Left colon (tissue), 2 donors: ENCODE measurements at regions not wholly inside any gene's neighbourhood (a gene's known extent, or its start where the extent isn't known, plus 50 kb on each side); places are given as distances from the start of the nearest gene placed in this dataset.

Experiments used
- ATAC-seq: fragments of 200-7000 bp; cut with Tn5 transposase; one replicate; pipeline ENCODE4 v1.9.1; 2020; ENCODE audit warnings: mild to moderate bottlenecking, moderate library complexity
- DNase-seq, 2 donors: peaks; one replicate each; pipeline ENCODE4 v3.0.0-alpha.2; 2020
- intact Hi-C, 2 donors: fragments of 100-400 bp; cut with DNase I in 1 of 2; cut with micrococcal nuclease in 1 of 2; formaldehyde crosslinking; loops; one replicate each; pipeline versions ENCODE4 v1.11.2 to v1.14.0; 2022; cut with DNase I, micrococcal nuclease
- donor health status: DM: no; HTN: no; CAD: no.
- donor health status: DM: yes; HTN: yes; CAD: no.

- no peak for ATAC-seq
- intact Hi-C loops = no loop called here
- no peak for DNase-seq
Observed at GRCh38 chr13:77999746-78000145, 81.1 kb upstream of the EDNRB start.

DNA sequence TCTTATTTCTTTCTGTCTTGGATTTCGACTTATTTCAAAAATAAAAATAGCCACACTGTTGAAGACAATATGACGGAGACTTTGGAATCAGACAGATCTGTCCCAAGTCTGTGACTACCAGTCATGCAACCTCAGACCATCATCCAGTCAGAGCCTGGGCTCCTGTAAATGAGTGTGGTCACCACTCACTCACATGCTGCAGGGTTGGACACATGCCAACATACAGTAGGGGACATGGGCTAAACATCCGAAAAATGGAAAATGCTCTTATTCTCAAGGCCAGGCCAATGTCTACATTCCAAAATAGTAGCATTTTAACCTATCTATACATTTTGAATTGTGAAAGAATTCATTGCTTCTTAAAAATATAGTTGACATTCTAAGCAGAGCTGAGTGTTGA, 75.5 kb upstream of the EDNRB start:
- ATAC-seq (no peak), DNase-seq (no peak)
- intact Hi-C loops = no loop called here

- no peak for ATAC-seq
- intact Hi-C loops = no loop called here
- no peak for DNase-seq
Observed at GRCh38 chr13:77991003-77991402, 72.4 kb upstream of the EDNRB start.

- intact Hi-C loops = no loop called here
- ATAC-seq (no peak), DNase-seq (no peak)
Observed at GRCh38 chr13:77989281-77989680, 70.7 kb upstream of the EDNRB start.

DNA sequence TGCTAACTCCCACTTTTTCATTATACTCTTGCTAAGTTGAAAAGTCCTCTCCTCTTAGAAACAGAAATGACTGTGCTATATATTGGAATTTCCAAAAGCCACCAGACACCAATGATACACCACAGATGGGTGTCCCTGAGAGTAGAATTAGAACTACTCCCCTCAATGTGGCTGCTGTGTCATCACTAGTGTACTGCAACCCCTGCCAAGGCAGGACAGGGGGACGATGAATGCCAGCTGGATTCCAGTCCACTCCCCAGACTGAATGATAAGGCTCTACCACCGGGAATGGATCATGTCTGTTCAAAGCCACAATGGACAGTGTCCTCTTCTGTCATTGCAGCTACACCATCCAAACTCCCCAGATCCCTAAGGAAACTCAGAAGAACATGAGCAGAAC, 69.7 kb upstream of the EDNRB start:
- DNase-seq (no peak), ATAC-seq (no peak)
- intact Hi-C loops = no loop called here

GRCh38 chr13:77986713-77987112, 68.1 kb upstream of the EDNRB start:
- ATAC-seq (no peak), DNase-seq (no peak)
- intact Hi-C loops = no loop called here

GRCh38 chr13:77985866-77986636, 67.4 kb upstream of the EDNRB start:
- ATAC-seq (no peak), DNase-seq (no peak)
- intact Hi-C loops = no loop called here

- intact Hi-C loops = no loop called here
- DNase-seq (no peak), ATAC-seq (no peak)
Observed at GRCh38 chr13:77981281-77981881, 62.8 kb upstream of the EDNRB start.

DNA sequence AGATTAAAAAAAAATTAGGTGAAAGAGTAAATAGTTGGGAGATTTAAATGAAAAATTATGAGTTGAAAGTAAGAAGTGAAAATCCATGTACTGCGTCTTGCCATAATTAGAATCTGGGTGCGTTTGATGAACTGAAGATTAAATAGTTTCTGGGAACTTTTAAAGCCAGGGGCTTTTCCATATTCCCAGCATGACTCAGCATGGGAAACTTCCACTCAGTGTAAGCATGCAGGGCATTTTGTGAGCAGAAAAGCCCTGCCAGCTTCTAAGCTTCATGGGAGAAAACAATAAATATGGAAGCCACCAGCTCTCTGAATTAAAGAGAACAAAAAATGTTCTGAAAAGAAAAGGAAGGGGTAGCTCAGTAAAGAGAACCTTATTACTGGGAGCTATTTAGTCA, 62.0 kb upstream of the EDNRB start:
- intact Hi-C loops = no loop called here
- no peak for ATAC-seq
- no peak for DNase-seq

GRCh38 chr13:77979721-77980385, 61.2 kb upstream of the EDNRB start:
- intact Hi-C loops = no loop called here
- DNase-seq = no peak
- no peak for ATAC-seq

GRCh38 chr13:77975358-77976042, 56.9 kb upstream of the EDNRB start:
- intact Hi-C loops = no loop called here
- ATAC-seq = no peak

GRCh38 chr13:77969299-77969698, 50.7 kb upstream of the EDNRB start:
- DNase-seq (no peak), ATAC-seq (no peak)
- intact Hi-C loops = no loop called here

More at GRCh38 chr13:77975358-77976042, 56.9 kb upstream of the EDNRB start:
- DNase-seq = no peak
